ENCODE measurements at regions not wholly inside any gene's neighbourhood (a gene's known extent, or its start where the extent isn't known, plus 50 kb on each side); places are given as distances from the start of the nearest gene placed in this dataset.

DNA sequence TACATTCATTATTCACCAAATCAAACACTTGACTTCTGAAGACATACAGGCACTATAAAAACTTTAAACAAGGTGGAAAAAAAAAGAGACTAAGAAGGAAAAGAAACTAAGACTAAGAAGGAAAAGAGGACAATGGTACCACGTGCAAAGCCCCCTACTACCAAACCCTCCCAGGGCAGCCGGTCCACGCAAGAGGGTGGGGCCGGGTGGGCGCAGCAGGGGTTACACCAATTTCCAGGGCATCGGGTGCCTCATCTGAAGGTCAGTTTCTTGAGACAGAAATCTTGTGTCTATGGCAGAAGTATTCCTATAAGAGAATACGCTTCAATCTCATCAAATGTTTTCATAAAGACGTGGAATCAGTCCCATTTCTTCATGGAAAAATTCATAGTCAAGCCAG is 131.5 kb downstream of the NUFIP1 start:
- in situ Hi-C loops (cut with HindIII; ENCODE audit: low pct_ligation_motif_present, low sequenced_read_pairs): no loop called here
- no peak overlapping the region for H3K4me3 ChIP-seq (ENCODE audit: low read depth, low read length)
- TF ChIP-seq, protein P1, sequence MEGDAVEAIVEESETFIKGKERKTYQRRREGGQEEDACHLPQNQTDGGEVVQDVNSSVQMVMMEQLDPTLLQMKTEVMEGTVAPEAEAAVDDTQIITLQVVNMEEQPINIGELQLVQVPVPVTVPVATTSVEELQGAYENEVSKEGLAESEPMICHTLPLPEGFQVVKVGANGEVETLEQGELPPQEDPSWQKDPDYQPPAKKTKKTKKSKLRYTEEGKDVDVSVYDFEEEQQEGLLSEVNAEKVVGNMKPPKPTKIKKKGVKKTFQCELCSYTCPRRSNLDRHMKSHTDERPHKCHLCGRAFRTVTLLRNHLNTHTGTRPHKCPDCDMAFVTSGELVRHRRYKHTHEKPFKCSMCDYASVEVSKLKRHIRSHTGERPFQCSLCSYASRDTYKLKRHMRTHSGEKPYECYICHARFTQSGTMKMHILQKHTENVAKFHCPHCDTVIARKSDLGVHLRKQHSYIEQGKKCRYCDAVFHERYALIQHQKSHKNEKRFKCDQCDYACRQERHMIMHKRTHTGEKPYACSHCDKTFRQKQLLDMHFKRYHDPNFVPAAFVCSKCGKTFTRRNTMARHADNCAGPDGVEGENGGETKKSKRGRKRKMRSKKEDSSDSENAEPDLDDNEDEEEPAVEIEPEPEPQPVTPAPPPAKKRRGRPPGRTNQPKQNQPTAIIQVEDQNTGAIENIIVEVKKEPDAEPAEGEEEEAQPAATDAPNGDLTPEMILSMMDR (IDR thresholded peaks at IDR 0.05; ENCODE audit: low read depth, low read length, missing control alignments): no peak
- H3K27ac ChIP-seq: no peak overlapping the region
- H3K27me3 ChIP-seq (replicated peaks): no peaks in the 10 kb centered on the region
- no peak for DNase-seq
- no peaks in the 10 kb centered on the region for H3K36me3 ChIP-seq (replicated peaks)

DNA sequence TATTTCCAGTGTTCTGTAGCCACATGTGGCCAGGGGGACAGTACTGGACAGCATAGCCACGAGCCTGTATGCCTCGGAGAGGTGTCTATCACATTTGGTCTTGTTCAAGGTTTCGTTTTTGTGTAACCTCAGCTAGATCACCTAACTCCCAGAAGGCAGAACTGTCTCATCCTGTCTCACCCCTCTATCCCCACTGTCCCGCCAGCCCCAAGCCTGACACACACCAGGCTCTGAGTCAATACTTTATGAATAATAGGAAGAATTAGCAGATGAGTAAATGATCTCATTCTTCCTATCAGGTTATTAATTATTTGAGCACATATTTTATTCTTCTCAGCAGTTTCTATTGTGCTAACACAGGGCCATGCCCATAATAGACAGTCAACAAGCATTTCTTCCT is 132.2 kb downstream of the NUFIP1 start:
- in situ Hi-C loops (cut with HindIII; ENCODE audit: low pct_ligation_motif_present, low sequenced_read_pairs): no loop called here
- no peak for DNase-seq
- TF ChIP-seq, protein P1 (IDR thresholded peaks at IDR 0.05; ENCODE audit: low read depth, low read length, missing control alignments): no peak

DNA sequence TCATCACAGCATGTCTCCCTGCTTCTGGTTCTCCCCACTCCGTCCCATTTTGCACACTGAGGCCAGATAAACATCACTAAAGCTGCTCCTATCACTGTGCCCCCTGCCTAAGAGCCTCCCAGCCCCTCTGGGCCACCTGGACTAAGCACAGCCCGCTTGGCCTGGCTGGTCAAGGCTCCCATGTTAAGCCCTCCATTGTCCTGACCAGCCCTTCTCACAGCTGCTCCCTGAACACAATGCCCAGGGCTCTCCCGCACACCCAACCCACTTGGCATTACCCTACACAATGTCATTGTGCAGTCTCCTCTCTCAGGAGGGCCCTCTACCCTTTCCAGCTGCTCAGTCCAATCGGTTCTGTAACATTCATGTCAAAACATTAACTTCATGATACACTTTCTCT is 133.4 kb downstream of the NUFIP1 start:
- in situ Hi-C loops (cut with HindIII; ENCODE audit: low pct_ligation_motif_present, low sequenced_read_pairs): no loop called here
- no peaks in the 10 kb centered on the region for H3K36me3 ChIP-seq (replicated peaks)
- no peak overlapping the region for H3K4me3 ChIP-seq (ENCODE audit: low read depth, low read length)
- TF ChIP-seq, protein P1 (IDR thresholded peaks at IDR 0.05; ENCODE audit: low read depth, low read length, missing control alignments): no peak
- DNase-seq: no peak
- no peaks in the 10 kb centered on the region for H3K27me3 ChIP-seq (replicated peaks)
- H3K27ac ChIP-seq: no peak overlapping the region

More for the DNA sequence above, 132.2 kb downstream of the NUFIP1 start:
- H3K36me3 ChIP-seq (replicated peaks): no peaks in the 10 kb centered on the region
- no peak overlapping the region for H3K4me3 ChIP-seq (ENCODE audit: low read depth, low read length)
- H3K27ac ChIP-seq: no peak overlapping the region
- H3K27me3 ChIP-seq (replicated peaks): no peaks in the 10 kb centered on the region

DNA sequence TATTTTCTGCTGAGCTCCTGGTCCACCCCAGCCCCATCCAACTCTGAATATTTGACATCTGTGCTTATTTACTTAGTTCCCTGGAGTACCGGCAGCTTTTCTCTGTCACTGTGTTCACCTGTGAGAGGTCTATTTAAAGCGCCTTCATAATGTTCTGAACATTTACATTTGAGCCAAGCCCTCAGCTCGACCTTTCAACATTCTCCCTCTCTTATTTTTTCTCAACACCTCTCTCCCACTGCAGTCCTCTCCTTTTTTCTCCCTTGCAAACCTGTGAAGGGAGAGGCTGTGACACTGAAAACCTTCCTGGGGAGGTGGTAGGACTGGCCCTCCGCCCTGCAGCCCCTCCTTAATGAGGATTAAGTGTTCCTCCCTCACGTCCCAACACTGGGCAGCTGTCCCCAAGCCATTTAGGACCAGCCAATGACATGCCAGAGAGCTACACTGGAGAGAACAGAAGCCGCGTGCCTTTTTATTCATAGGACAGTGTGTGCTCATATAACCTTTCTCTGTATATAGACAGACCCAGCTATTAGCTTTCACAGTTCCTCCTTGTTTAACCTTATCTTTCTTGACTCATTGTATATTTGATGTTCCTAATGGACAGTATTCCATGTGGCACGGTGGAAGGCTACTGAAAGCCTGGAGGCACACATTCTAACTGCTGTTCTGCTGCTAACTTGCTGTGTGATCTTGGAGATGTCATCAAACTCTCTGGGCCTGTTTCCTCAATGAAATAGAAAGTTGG is 134.8 kb downstream of the NUFIP1 start:
- TF ChIP-seq, protein P1 (IDR thresholded peaks at IDR 0.05; ENCODE audit: low read depth, low read length, missing control alignments): no peak
- Histone ChIP-seq H3K36me3 (replicated peaks) (no peaks in the 10 kb centered on the region), H3K27ac (no peak overlapping the region), H3K27me3 (replicated peaks) (no peaks in the 10 kb centered on the region), H3K4me3 (ENCODE audit: low read depth, low read length) (no peak overlapping the region)
- in situ Hi-C loops (cut with HindIII; ENCODE audit: low pct_ligation_motif_present, low sequenced_read_pairs): no loop called here
- DNase-seq: no peak

DNA sequence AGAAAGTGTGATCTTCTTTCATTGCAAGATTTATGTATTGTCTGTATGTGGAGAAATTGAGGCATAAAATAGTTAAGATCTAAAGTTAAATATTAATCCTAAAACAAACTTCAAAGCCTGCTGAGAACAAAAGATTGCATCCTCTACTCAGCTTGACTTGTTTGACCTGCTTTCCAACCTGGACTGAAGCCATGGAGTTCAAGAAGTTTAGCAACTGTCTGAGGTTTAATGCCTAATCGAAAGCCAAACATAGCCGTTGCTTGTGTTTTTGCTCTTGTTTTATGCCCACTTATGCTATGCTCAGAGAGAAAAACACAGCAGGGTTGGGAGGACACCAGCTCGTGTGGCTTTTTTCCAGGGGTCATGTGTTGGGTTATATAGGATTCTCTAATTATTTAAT is 135.6 kb downstream of the NUFIP1 start:
- H3K27ac ChIP-seq: no peak overlapping the region
- in situ Hi-C loops (cut with HindIII; ENCODE audit: low pct_ligation_motif_present, low sequenced_read_pairs): no loop called here
- TF ChIP-seq, protein P1 (IDR thresholded peaks at IDR 0.05; ENCODE audit: low read depth, low read length, missing control alignments): no peak
- no peaks in the 10 kb centered on the region for H3K36me3 ChIP-seq (replicated peaks)
- no peak for DNase-seq
- no peak overlapping the region for H3K4me3 ChIP-seq (ENCODE audit: low read depth, low read length)
- H3K27me3 ChIP-seq (replicated peaks): no peaks in the 10 kb centered on the region
